Prostate gland (tissue), 2 donors: ENCODE measurements at regions not wholly inside any gene's neighbourhood (a gene's known extent, or its start where the extent isn't known, plus 50 kb on each side); places are given as distances from the start of the nearest gene placed in this dataset.

Experiments
- CTCF ChIP-seq, 4 experiments: fragments of 200-600 bp in 2 of 4; fragments of 450-650 bp in 2 of 4; sonication (generic) in 2 of 4; IDR thresholded peaks; 1 replicate in 3 of 4; 2 replicates in 1 of 4; pipeline ENCODE4 v1.5.1; 2016 to 2019; ENCODE audit warnings: antibody characterized with exemption in 4 of 4, mild to moderate bottlenecking in 2 of 4, moderate library complexity in 2 of 4
- POLR2A ChIP-seq: fragments of 450-650 bp; IDR thresholded peaks from one replicate; pipeline ENCODE4 v1.6.1; 2016; ENCODE audit warnings: antibody characterized with exemption, mild to moderate bottlenecking

DNA sequence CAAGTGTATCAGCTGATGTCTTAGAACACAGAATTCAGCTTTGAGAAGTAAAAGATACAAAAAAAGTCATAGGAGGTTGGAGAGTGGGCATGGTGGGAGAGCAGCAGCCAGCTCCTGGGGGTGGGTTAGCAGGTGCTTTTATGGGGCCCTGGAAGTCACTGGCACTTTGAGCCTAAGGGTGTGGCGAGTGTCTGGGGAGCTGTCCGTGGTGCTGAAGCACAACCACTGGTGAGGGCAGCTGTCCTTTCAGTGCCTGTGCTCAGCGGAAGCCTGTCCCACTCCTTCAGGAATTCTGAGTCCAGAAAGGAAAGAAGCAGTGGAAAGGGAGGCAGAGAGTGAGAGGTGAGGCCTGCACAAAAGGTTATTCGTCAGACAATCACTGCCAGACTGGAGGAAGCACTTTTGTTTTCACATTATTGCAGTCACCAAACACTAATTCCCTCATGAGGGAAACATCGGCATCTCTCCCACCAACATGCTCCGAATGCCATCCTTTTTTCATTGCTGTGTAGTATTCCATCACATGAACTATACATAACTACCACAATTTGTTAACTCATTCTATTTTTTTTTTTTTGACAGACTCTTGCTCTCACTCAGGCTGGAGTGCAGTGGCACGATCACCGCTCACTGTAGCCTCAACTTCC, 59.4 kb upstream of the RAPGEF1 start:
- no peak for TF ChIP-seq POLR2A
- TF ChIP-seq CTCF (IDR thresholded peaks at IDR 0.05): no peak
